GM12872 (cell line): ENCODE measurements at regions not wholly inside any gene's neighbourhood (a gene's known extent, or its start where the extent isn't known, plus 50 kb on each side); places are given as distances from the start of the nearest gene placed in this dataset.

Source experiments
- CTCF ChIP-seq: IDR thresholded peaks from 3 replicates; pipeline ENCODE4 v1.5.1; 2011; ENCODE audit warnings: low read depth, mild to moderate bottlenecking, low read length, moderate library complexity; ENCODE audit not compliant: insufficient read depth

GRCh38 chr4:20353646-20354045, 101.9 kb downstream of the SLIT2 start:
- TF ChIP-seq CTCF, result no peak

- TF ChIP-seq CTCF, result no peak
These were observed 102.4 kb downstream of the SLIT2 start for GRCh38 chr4:20354120-20354519.

DNA sequence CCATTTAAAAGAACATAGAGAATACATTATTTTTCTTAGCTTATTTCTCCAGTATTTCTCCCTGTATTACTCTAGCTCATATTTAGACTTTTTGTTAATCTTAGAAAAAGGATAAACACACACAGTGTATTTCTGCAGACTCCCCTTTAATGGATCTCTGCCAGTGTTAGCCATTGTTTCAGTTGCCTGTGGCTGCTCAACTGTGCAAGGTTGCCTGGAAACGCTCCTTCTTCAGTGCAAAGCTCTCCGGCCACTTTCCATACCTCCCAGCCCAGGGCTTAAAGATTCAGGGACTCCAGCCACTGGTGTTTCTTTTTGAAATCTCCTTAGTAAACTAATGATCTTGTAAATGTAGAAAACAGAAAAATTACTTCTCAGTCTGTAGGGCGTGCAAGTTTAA, 104.9 kb downstream of the SLIT2 start:
- TF ChIP-seq CTCF, result no peak

GRCh38 chr4:20358110-20358509, 106.4 kb downstream of the SLIT2 start:
- no peak for TF ChIP-seq CTCF

- TF ChIP-seq CTCF, result no peak
These were observed 108.0 kb downstream of the SLIT2 start for GRCh38 chr4:20359692-20360091.

DNA sequence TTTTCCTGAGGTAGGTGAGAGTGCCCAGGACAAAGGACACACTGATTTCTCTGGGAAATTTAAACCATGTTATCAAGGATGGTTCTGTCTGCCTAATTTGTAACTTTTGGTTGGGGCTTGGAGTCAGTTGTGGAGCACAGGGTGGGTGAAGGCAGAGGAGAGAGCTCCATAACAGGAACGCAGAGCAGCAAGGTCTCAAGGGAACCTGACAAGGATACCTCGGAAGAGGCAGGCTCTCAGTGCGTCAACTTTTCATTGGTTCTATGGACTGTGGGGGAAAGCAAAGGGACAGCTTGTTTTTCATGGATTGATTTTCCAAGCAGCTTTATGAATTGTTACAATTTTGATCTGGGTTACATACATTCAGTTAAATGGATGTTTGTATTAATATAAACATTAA, 110.4 kb downstream of the SLIT2 start:
- no peak for TF ChIP-seq CTCF

DNA sequence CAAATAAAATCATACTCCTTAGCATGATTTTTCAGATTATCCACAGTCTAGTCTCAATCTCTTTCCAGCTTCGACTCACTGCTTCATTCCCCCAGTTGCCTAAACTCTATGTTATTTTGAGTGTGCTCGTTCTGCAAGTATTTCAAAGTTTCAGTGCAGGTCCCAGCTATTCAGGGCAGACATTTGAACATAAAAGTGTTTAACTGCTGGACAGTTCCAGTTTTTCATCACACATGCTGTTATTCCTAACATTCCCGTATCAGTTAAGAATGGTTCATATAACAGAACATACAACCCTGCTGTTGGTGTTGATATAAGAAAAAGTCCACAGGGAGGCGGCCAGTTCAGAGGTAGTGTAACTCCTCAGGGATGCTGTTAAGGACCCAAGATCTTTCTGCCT, 113.3 kb downstream of the SLIT2 start:
- TF ChIP-seq CTCF, result no peak

- TF ChIP-seq CTCF, result no peak
These were observed 115.7 kb downstream of the SLIT2 start for GRCh38 chr4:20367446-20367845.
